Neural cell (in vitro differentiated cells): ENCODE measurements at regions not wholly inside any gene's neighbourhood (a gene's known extent, or its start where the extent isn't known, plus 50 kb on each side); places are given as distances from the start of the nearest gene placed in this dataset.

ENCODE experiments used
- H2AFZ ChIP-seq: fragments of 200-600, 300-800 bp; sonication (generic), shearing (Covaris generic); 2 replicates; pipeline ENCODE4 v1.6.0; 2014; ENCODE audit warnings: low read depth, mild to moderate bottlenecking, antibody characterized with exemption, low read length, moderate library complexity
- H3F3A ChIP-seq: fragments of 200-600 bp; shearing (Covaris generic); 2 replicates; pipeline ENCODE4 v1.6.1; 2016; ENCODE audit warnings: mild to moderate bottlenecking, moderate library complexity, mixed read lengths, antibody characterized with exemption, low read length; ENCODE audit not compliant: insufficient read depth, poor library complexity, severe bottlenecking
- H3K27ac ChIP-seq: fragments of 200-600, 300-800 bp; sonication (generic), shearing (Covaris generic); 2 replicates; pipeline ENCODE4 v1.5.1; 2014; ENCODE audit warnings: mild to moderate bottlenecking, low read length, moderate library complexity
- H3K27me3 ChIP-seq: fragments of 300-800, 200-600 bp; sonication (generic), shearing (Covaris generic); 2 replicates; pipeline ENCODE4 v1.6.0; 2014; ENCODE audit warnings: mild to moderate bottlenecking, low read depth, low read length, moderate library complexity; ENCODE audit not compliant: insufficient read depth
- H3K36me3 ChIP-seq: fragments of 300-800, 200-600 bp; sonication (generic), shearing (Covaris generic); 2 replicates; pipeline ENCODE4 v1.5.1; 2014; ENCODE audit warnings: mild to moderate bottlenecking, antibody characterized with exemption, low read length, moderate library complexity; ENCODE audit not compliant: insufficient read depth
- H3K4me2 ChIP-seq: fragments of 300-800, 200-600 bp; sonication (generic), shearing (Covaris generic); 2 replicates; pipeline ENCODE4 v1.6.0; 2014; ENCODE audit warnings: mild to moderate bottlenecking, low read length
- H3K4me3 ChIP-seq: fragments of 300-800, 200-600 bp; sonication (generic), shearing (Covaris generic); 2 replicates; pipeline ENCODE4 v1.5.1; 2014; ENCODE audit warnings: mild to moderate bottlenecking, low read length, moderate library complexity
- H3K79me2 ChIP-seq: fragments of 200-600 bp; shearing (Covaris generic); replicated peaks from 2 replicates; pipeline ENCODE4 v1.6.0; 2014; ENCODE audit warnings: mild to moderate bottlenecking, low read length, moderate library complexity; ENCODE audit not compliant: insufficient read depth
- H3K9ac ChIP-seq: fragments of 300-800, 200-600 bp; sonication (generic), shearing (Covaris generic); 2 replicates; pipeline ENCODE4 v1.6.1; 2016; ENCODE audit warnings: mild to moderate bottlenecking, low read length, mixed read lengths
- H3K9me2 ChIP-seq: fragments of 200-600 bp; shearing (Covaris generic); 2 replicates; pipeline ENCODE4 v1.6.1; 2016; ENCODE audit warnings: mild to moderate bottlenecking, low read length, mixed read lengths; ENCODE audit not compliant: insufficient read depth
- H3K9me3 ChIP-seq: fragments of 200-600, 300-800 bp; sonication (generic), shearing (Covaris generic); 2 replicates; pipeline ENCODE4 v1.6.1; 2016; ENCODE audit warnings: mild to moderate bottlenecking, mixed run types, low read length, moderate library complexity, mixed read lengths
- H4K20me1 ChIP-seq: fragments of 200-600 bp; shearing (Covaris generic); 2 replicates; pipeline ENCODE4 v1.6.1; 2016; ENCODE audit warnings: mild to moderate bottlenecking, mixed run types; ENCODE audit not compliant: insufficient read depth
- CTCF ChIP-seq: fragments of 450-650 bp; IDR thresholded peaks from 2 replicates; pipeline ENCODE4 v1.5.1; 2014; ENCODE audit warnings: antibody characterized with exemption, mild to moderate bottlenecking, moderate library complexity; ENCODE audit not compliant: poor library complexity, severe bottlenecking
- EP300 ChIP-seq: fragments of 450-650 bp; conservative IDR thresholded peaks from 2 replicates; pipeline ENCODE4 v1.6.1; 2014; ENCODE audit warnings: antibody characterized with exemption, mild to moderate bottlenecking, moderate library complexity; ENCODE audit not compliant: poor library complexity, severe bottlenecking
- EZH2 ChIP-seq: fragments of 200-600, 300-800 bp; shearing (Covaris generic), sonication (generic); IDR thresholded peaks from 2 replicates; pipeline ENCODE4 v1.6.1; 2014; ENCODE audit warnings: antibody characterized with exemption, low read length, borderline replicate concordance, mild to moderate bottlenecking; ENCODE audit not compliant: insufficient read depth, poor library complexity, severe bottlenecking
- MXI1 ChIP-seq: fragments of 450-650 bp; conservative IDR thresholded peaks from 2 replicates; pipeline ENCODE4 v1.6.1; 2014; ENCODE audit warnings: antibody characterized with exemption, mild to moderate bottlenecking; ENCODE audit not compliant: poor library complexity, severe bottlenecking
- POLR2AphosphoS5 ChIP-seq: IDR thresholded peaks from 2 replicates; pipeline ENCODE4 v1.6.1; 2012
- RAD21 ChIP-seq: fragments of 450-650 bp; conservative IDR thresholded peaks from 2 replicates; pipeline ENCODE4 v1.6.1; 2014; ENCODE audit warnings: antibody characterized with exemption, mild to moderate bottlenecking, moderate library complexity
- REST ChIP-seq: IDR thresholded peaks from 2 replicates; pipeline ENCODE4 v1.6.1; 2012; ENCODE audit warnings: borderline replicate concordance
- SMC3 ChIP-seq: fragments of 450-650 bp; conservative IDR thresholded peaks from 2 replicates; pipeline ENCODE4 v1.6.1; 2014; ENCODE audit warnings: antibody characterized with exemption, mild to moderate bottlenecking, moderate library complexity; ENCODE audit not compliant: poor library complexity
- TAF1 ChIP-seq: IDR thresholded peaks from 2 replicates; pipeline ENCODE4 v1.6.1; 2012; ENCODE audit warnings: low read depth

GRCh38 chr4:116588783-116589182 lies 496.6 kb downstream of the TRAM1L1 start:
- no peaks in the 10 kb centered on the region for H3K9me3 ChIP-seq
- no peak overlapping the region for H2AFZ ChIP-seq
- no peaks in the 10 kb centered on the region for H4K20me1 ChIP-seq
- no peak overlapping the region for H3K4me2 ChIP-seq
- H3K4me3 ChIP-seq, result no peak overlapping the region
- H3K27me3 ChIP-seq, result no peaks in the 10 kb centered on the region
- H3F3A ChIP-seq, result no peaks in the 10 kb centered on the region
- TF ChIP-seq CTCF (no peak), POLR2AphosphoS5 (no peak), SMC3 (no peak), TAF1 (no peak), MXI1 (no peak), RAD21 (no peak), EP300 (no peak), EZH2 (no peak), REST (no peak)
- no peak overlapping the region for H3K9ac ChIP-seq
- H3K36me3 ChIP-seq, result no peaks in the 10 kb centered on the region
- no peak overlapping the region for H3K27ac ChIP-seq
- no peaks in the 10 kb centered on the region for H3K79me2 ChIP-seq
- H3K9me2 ChIP-seq, result no peaks in the 10 kb centered on the region

- no peak for TF ChIP-seq REST
- no peak for TF ChIP-seq TAF1
- no peak for TF ChIP-seq SMC3
- no peak for TF ChIP-seq POLR2AphosphoS5
- no peak for TF ChIP-seq MXI1
- no peak for TF ChIP-seq RAD21
- TF ChIP-seq EZH2, result no peak
- no peak for TF ChIP-seq CTCF
- no peak for TF ChIP-seq EP300
- no peak overlapping the region for H3K4me3 ChIP-seq
- H3K27ac ChIP-seq, result no peak overlapping the region
- H3K27me3 ChIP-seq, result no peaks in the 10 kb centered on the region
- H3F3A ChIP-seq, result no peaks in the 10 kb centered on the region
- H3K9ac ChIP-seq, result no peak overlapping the region
- H2AFZ ChIP-seq, result no peak overlapping the region
- no peaks in the 10 kb centered on the region for H4K20me1 ChIP-seq
- no peaks in the 10 kb centered on the region for H3K9me3 ChIP-seq
- no peaks in the 10 kb centered on the region for H3K79me2 ChIP-seq
- no peak overlapping the region for H3K4me2 ChIP-seq
- H3K9me2 ChIP-seq, result no peaks in the 10 kb centered on the region
- no peaks in the 10 kb centered on the region for H3K36me3 ChIP-seq
These were observed 500.1 kb downstream of the TRAM1L1 start for GRCh38 chr4:116585246-116585645.
